H9 (cell line): ENCODE measurements at regions not wholly inside any gene's neighbourhood (a gene's known extent, or its start where the extent isn't known, plus 50 kb on each side); places are given as distances from the start of the nearest gene placed in this dataset.

Experiments used
- DNase-seq: peaks from one replicate; pipeline ENCODE4 v3.0.0-alpha.2; 2017
- H2AFZ ChIP-seq: one replicate; pipeline ENCODE4 v1.6.1; 2013; ENCODE audit warnings: mild to moderate bottlenecking, low read length, control low read depth, moderate library complexity
- H2AK5ac ChIP-seq: 2 replicates; pipeline ENCODE4 v1.6.1; 2013; ENCODE audit warnings: low read length, control low read depth, mixed read lengths; ENCODE audit not compliant: insufficient read length
- H2BK120ac ChIP-seq: one replicate; pipeline ENCODE4 v1.6.1; 2013; ENCODE audit warnings: low read depth, mild to moderate bottlenecking, low read length, control low read depth, inconsistent platforms; ENCODE audit not compliant: poor library complexity, severe bottlenecking
- H2BK12ac ChIP-seq: 2 replicates; pipeline ENCODE4 v1.6.1; 2013; ENCODE audit warnings: low read length, control low read depth, mixed read lengths, low read depth; ENCODE audit not compliant: insufficient read length
- H2BK15ac ChIP-seq: 2 replicates; pipeline ENCODE4 v1.6.1; 2013; ENCODE audit warnings: low read depth, low read length, control low read depth
- H2BK20ac ChIP-seq: one replicate; pipeline ENCODE4 v1.6.1; 2013; ENCODE audit warnings: low read depth, mild to moderate bottlenecking, low read length, control low read depth, inconsistent platforms; ENCODE audit not compliant: poor library complexity, severe bottlenecking
- H2BK5ac ChIP-seq: 2 replicates; pipeline ENCODE4 v1.6.1; 2013; ENCODE audit warnings: low read length, control low read depth, mixed read lengths; ENCODE audit not compliant: insufficient read length
- H3K14ac ChIP-seq: 2 replicates; pipeline ENCODE4 v1.6.1; 2013; ENCODE audit warnings: low read length, control low read depth; ENCODE audit not compliant: insufficient read depth
- H3K18ac ChIP-seq: 2 replicates; pipeline ENCODE4 v1.6.1; 2013; ENCODE audit warnings: low read depth, mild to moderate bottlenecking, mixed read lengths, low read length, control low read depth; ENCODE audit not compliant: insufficient read length
- H3K23ac ChIP-seq: 2 replicates; pipeline ENCODE4 v1.6.1; 2013; ENCODE audit warnings: low read length, control low read depth, mixed read lengths, low read depth; ENCODE audit not compliant: insufficient read length
- H3K23me2 ChIP-seq: 2 replicates; pipeline ENCODE4 v1.6.1; 2013; ENCODE audit warnings: low read depth, mild to moderate bottlenecking, mixed read lengths, low read length, control low read depth; ENCODE audit not compliant: insufficient read length, poor library complexity, severe bottlenecking
- H3K27ac ChIP-seq: 2 replicates; pipeline ENCODE4 v1.5.1; 2013; ENCODE audit warnings: low read length, control low read depth, mixed read lengths, low read depth; ENCODE audit not compliant: insufficient read length
- H3K27me3 ChIP-seq: 2 replicates; pipeline ENCODE4 v1.6.1; 2013; ENCODE audit warnings: low read length, control low read depth, inconsistent platforms; ENCODE audit not compliant: insufficient read depth
- H3K4ac ChIP-seq: 2 replicates; pipeline ENCODE4 v1.6.1; 2013; ENCODE audit warnings: low read depth, mild to moderate bottlenecking, control low read depth, inconsistent platforms, low read length, moderate library complexity
- H3K4me1 ChIP-seq: 2 replicates; pipeline ENCODE4 v1.6.1; 2013; ENCODE audit warnings: low read length, control low read depth, inconsistent platforms; ENCODE audit not compliant: insufficient read depth
- H3K4me2 ChIP-seq: 2 replicates; pipeline ENCODE4 v1.6.1; 2013; ENCODE audit warnings: low read length, control low read depth, mixed read lengths; ENCODE audit not compliant: insufficient read length, insufficient read depth
- H3K56ac ChIP-seq: 2 replicates; pipeline ENCODE4 v1.6.1; 2013; ENCODE audit warnings: low read depth, mild to moderate bottlenecking, mixed read lengths, low read length, control low read depth; ENCODE audit not compliant: insufficient read length
- H3K79me1 ChIP-seq: 2 replicates; pipeline ENCODE4 v1.6.1; 2013; ENCODE audit warnings: low read depth, mild to moderate bottlenecking, moderate library complexity, low read length, control low read depth, inconsistent platforms; ENCODE audit not compliant: insufficient read depth, poor library complexity, severe bottlenecking
- H3K79me2 ChIP-seq: 2 replicates; pipeline ENCODE4 v1.6.1; 2013; ENCODE audit warnings: low read length, control low read depth, inconsistent platforms; ENCODE audit not compliant: insufficient read depth
- H3K9ac ChIP-seq: 2 replicates; pipeline ENCODE4 v1.6.1; 2013; ENCODE audit warnings: low read length, control low read depth, mixed read lengths; ENCODE audit not compliant: insufficient read length; ENCODE audit errors: extremely low read depth
- H3K9me3 ChIP-seq: one replicate; pipeline ENCODE4 v1.6.1; 2013; ENCODE audit warnings: low read depth, low read length, inconsistent platforms; ENCODE audit not compliant: control insufficient read depth
- H3T11ph ChIP-seq: one replicate; pipeline ENCODE4 v1.6.1; 2013; ENCODE audit warnings: mild to moderate bottlenecking, low read length, control low read depth, inconsistent platforms
- H4K20me1 ChIP-seq: one replicate; pipeline ENCODE4 v1.6.1; 2013; ENCODE audit not compliant: control insufficient read depth, insufficient read length, insufficient read depth
- H4K5ac ChIP-seq: 2 replicates; pipeline ENCODE4 v1.6.1; 2013; ENCODE audit warnings: low read depth, mild to moderate bottlenecking, mixed read lengths, low read length, control low read depth; ENCODE audit not compliant: insufficient read length
- H4K8ac ChIP-seq: replicated peaks from 2 replicates; pipeline ENCODE4 v1.6.1; 2013; ENCODE audit warnings: low read length, control low read depth, mixed read lengths, low read depth; ENCODE audit not compliant: insufficient read length
- H4K91ac ChIP-seq: 2 replicates; pipeline ENCODE4 v1.6.1; 2013; ENCODE audit warnings: low read depth, mild to moderate bottlenecking, moderate library complexity, mixed read lengths, low read length, control low read depth; ENCODE audit not compliant: insufficient read length
- H3K27ac Mint-ChIP-seq, 3 experiments: 2 replicates in 2 of 3; 3 replicates in 1 of 3; pipeline ENCODE4 v1.8.0; 2020 to 2021; ENCODE audit warnings: mixed read lengths in 3 of 3, mild to moderate bottlenecking in 1 of 3, moderate library complexity in 1 of 3
- H3K27me3 Mint-ChIP-seq: 2 replicates; pipeline ENCODE4 v1.8.0; 2021; ENCODE audit warnings: low read depth, mild to moderate bottlenecking, moderate library complexity, mixed read lengths
- H3K36me3 Mint-ChIP-seq, 3 experiments: 2 replicates in 2 of 3; 3 replicates in 1 of 3; pipeline ENCODE4 v1.8.0; 2020 to 2021; ENCODE audit warnings: low read depth in 3 of 3, mixed read lengths in 3 of 3; ENCODE audit not compliant: insufficient read depth in 1 of 3
- H3K4me1 Mint-ChIP-seq, 2 experiments: 2 replicates each; pipeline ENCODE4 v1.8.0; 2020; ENCODE audit warnings: mixed read lengths in 2 of 2
- H3K4me3 Mint-ChIP-seq, 2 experiments: 2 replicates in 1 of 2; 3 replicates in 1 of 2; pipeline ENCODE4 v1.8.0; 2020 to 2021; ENCODE audit warnings: mild to moderate bottlenecking in 2 of 2, mixed read lengths in 2 of 2, moderate library complexity in 1 of 2
- H3K9me3 Mint-ChIP-seq, 2 experiments: 2 replicates in 1 of 2; 3 replicates in 1 of 2; pipeline ENCODE4 v1.8.0; 2020; ENCODE audit warnings: mild to moderate bottlenecking in 2 of 2, mixed read lengths in 2 of 2, moderate library complexity in 1 of 2
- WGBS: extraction: QIAGEN DNeasy Blood & Tissue Kit; methylation state at CpG from one replicate; pipeline ENCODE4 v1.1.7; 2013; ENCODE audit warnings: missing lambda C conversion rate, low lambda C conversion rate, mixed read lengths; ENCODE audit not compliant: insufficient read length; ENCODE audit errors: extremely low coverage; 5-methylcytosine and 5-hydroxymethylcytosine counted together
- TF ChIP-seq, protein P1 (sequence below): fragments of 200-600 bp; sonication (generic); conservative IDR thresholded peaks from 3 replicates; pipeline ENCODE4 v1.8.0; 2021; ENCODE audit warnings: antibody characterized with exemption, mild to moderate bottlenecking

DNA sequence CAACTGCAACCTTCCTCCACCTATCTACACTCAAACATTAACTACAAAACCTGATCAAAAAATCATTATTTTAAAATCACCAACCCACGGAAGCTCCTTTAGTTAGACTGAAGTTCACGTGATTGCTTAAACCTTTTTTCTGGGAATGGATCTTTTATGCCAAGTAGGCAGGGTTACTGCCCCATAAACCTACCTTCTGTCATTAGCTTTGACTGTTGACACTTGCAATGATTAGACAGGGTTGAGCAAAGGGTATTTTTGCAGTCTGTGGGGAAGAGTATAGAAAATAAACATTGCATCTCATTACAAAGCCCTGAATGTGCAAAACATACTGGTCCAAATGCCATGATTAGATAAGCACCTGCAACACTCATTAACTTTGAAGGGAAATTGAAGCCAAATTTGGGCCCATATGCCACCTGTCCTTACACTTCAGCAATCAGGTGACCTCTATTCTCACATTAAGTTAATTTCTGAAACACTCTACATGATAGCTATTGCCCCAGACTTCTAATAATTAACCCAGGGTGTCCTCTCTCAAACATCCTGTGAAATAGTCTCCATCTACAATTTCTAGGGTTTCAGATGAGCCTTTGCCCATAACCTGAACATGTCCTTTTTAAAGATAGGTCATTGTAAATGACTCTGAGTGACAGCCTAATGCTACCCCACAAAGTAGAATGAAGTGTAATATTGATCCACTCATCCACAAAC is 156.0 kb upstream of the PLEKHG7 start:
- Mint-ChIP-seq H3K27ac (no peak overlapping the region), H3K4me3 (no peak overlapping the region), H3K9me3 (no peaks in the 10 kb centered on the region), H3K27me3 (no peaks in the 10 kb centered on the region), H3K4me1 (peaks cover 8 to 10% of the 10 kb centered on the region in 2 experiments; a peak in 3 of 4 replicates), H3K36me3 (no peaks in the 10 kb centered on the region; a peak in 1 of 7 replicates)
- TF ChIP-seq, protein P1, sequence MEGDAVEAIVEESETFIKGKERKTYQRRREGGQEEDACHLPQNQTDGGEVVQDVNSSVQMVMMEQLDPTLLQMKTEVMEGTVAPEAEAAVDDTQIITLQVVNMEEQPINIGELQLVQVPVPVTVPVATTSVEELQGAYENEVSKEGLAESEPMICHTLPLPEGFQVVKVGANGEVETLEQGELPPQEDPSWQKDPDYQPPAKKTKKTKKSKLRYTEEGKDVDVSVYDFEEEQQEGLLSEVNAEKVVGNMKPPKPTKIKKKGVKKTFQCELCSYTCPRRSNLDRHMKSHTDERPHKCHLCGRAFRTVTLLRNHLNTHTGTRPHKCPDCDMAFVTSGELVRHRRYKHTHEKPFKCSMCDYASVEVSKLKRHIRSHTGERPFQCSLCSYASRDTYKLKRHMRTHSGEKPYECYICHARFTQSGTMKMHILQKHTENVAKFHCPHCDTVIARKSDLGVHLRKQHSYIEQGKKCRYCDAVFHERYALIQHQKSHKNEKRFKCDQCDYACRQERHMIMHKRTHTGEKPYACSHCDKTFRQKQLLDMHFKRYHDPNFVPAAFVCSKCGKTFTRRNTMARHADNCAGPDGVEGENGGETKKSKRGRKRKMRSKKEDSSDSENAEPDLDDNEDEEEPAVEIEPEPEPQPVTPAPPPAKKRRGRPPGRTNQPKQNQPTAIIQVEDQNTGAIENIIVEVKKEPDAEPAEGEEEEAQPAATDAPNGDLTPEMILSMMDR, result no peak
- H2BK120ac ChIP-seq, result no peak overlapping the region
- no peaks in the 10 kb centered on the region for H3K9me3 ChIP-seq
- no peak overlapping the region for H2BK12ac ChIP-seq
- H4K8ac ChIP-seq, result no peak overlapping the region
- H3K23me2 ChIP-seq, result no peaks in the 10 kb centered on the region
- H3K4me1 ChIP-seq, result no peaks in the 10 kb centered on the region; the same call in 1 of the 2 replicates
- no peak for DNase-seq
- H3K79me2 ChIP-seq, result no peaks in the 10 kb centered on the region
- H2AK5ac ChIP-seq, result no peak overlapping the region
- no peak overlapping the region for H3K9ac ChIP-seq
- no peak overlapping the region for H4K5ac ChIP-seq
- H3K4me2 ChIP-seq, result no peak overlapping the region
- H2BK20ac ChIP-seq, result no peak overlapping the region
- no peak overlapping the region for H3K18ac ChIP-seq
- no peak overlapping the region for H2BK5ac ChIP-seq
- H2BK15ac ChIP-seq, result no peak overlapping the region
- no peak overlapping the region for H3K14ac ChIP-seq
- no peaks in the 10 kb centered on the region for H3K79me1 ChIP-seq
- no peak overlapping the region for H3K27ac ChIP-seq
- H3K56ac ChIP-seq, result no peak overlapping the region
- no peak overlapping the region for H2AFZ ChIP-seq
- no peaks in the 10 kb centered on the region for H3K27me3 ChIP-seq
- H4K91ac ChIP-seq, result no peak overlapping the region
- H4K20me1 ChIP-seq, result no peaks in the 10 kb centered on the region
- no CpG with 5 or more reads among the region's 2 CpGs for WGBS
- no peak overlapping the region for H3K4ac ChIP-seq
- H3K23ac ChIP-seq, result no peak overlapping the region
- H3T11ph ChIP-seq, result no peak overlapping the region
